HG02840 (cell line): ENCODE measurements at regions not wholly inside any gene's neighbourhood (a gene's known extent, or its start where the extent isn't known, plus 50 kb on each side); places are given as distances from the start of the nearest gene placed in this dataset.

ENCODE experiments used
- ATAC-seq: cut with Tn5 transposase; IDR thresholded peaks from one replicate; pipeline ENCODE4 v1.9.1; 2021; ENCODE audit warnings: mild to moderate bottlenecking, moderate library complexity, moderate number of reproducible peaks; ENCODE audit not compliant: unreplicated experiment, low FRiP score

- no peak for ATAC-seq
Observed at GRCh38 chr3:162165346-162165745, 668.7 kb downstream of the OTOL1 start.

- ATAC-seq: no peak
Observed at GRCh38 chr3:162166543-162166942, 669.9 kb downstream of the OTOL1 start.

- ATAC-seq: no peak
Observed at GRCh38 chr3:162168715-162169114, 672.1 kb downstream of the OTOL1 start.

GRCh38 chr3:162170581-162170980 lies 674.0 kb downstream of the OTOL1 start:
- ATAC-seq: no peak

GRCh38 chr3:162171970-162172369 lies 675.4 kb downstream of the OTOL1 start:
- no peak for ATAC-seq

GRCh38 chr3:162175145-162175544 lies 678.5 kb downstream of the OTOL1 start:
- no peak for ATAC-seq

GRCh38 chr3:162175878-162176277 lies 679.3 kb downstream of the OTOL1 start:
- ATAC-seq: no peak

- ATAC-seq: no peak
Observed at GRCh38 chr3:162183440-162183839, 686.8 kb downstream of the OTOL1 start.

- ATAC-seq: no peak
Observed at GRCh38 chr3:162192340-162193029, 695.9 kb downstream of the OTOL1 start.

GRCh38 chr3:162193148-162194095 lies 696.8 kb downstream of the OTOL1 start:
- no peak for ATAC-seq

- ATAC-seq: no peak
Observed at GRCh38 chr3:162195147-162195546, 698.5 kb downstream of the OTOL1 start.

GRCh38 chr3:162196964-162197363 lies 700.4 kb downstream of the OTOL1 start:
- no peak for ATAC-seq

- ATAC-seq: no peak
Observed at GRCh38 chr3:162200836-162201235, 704.2 kb downstream of the OTOL1 start.

- ATAC-seq: no peak
Observed at GRCh38 chr3:162206648-162207047, 710.0 kb downstream of the OTOL1 start.

GRCh38 chr3:162211470-162211869 lies 714.9 kb downstream of the OTOL1 start:
- no peak for ATAC-seq

GRCh38 chr3:162213196-162213595 lies 716.6 kb downstream of the OTOL1 start:
- ATAC-seq: no peak

- no peak for ATAC-seq
Observed at GRCh38 chr3:162213956-162214355, 717.3 kb downstream of the OTOL1 start.

GRCh38 chr3:162217647-162218046 lies 721.0 kb downstream of the OTOL1 start:
- no peak for ATAC-seq

- ATAC-seq: no peak
Observed at GRCh38 chr3:162218479-162218878, 721.9 kb downstream of the OTOL1 start.

- no peak for ATAC-seq
Observed at GRCh38 chr3:162224746-162225145, 728.1 kb downstream of the OTOL1 start.

GRCh38 chr3:162236949-162237348 lies 740.3 kb downstream of the OTOL1 start:
- ATAC-seq: no peak

GRCh38 chr3:162250782-162251181 lies 754.2 kb downstream of the OTOL1 start:
- ATAC-seq: no peak
